ENCODE measurements at regions not wholly inside any gene's neighbourhood (a gene's known extent, or its start where the extent isn't known, plus 50 kb on each side); places are given as distances from the start of the nearest gene placed in this dataset.

DNA sequence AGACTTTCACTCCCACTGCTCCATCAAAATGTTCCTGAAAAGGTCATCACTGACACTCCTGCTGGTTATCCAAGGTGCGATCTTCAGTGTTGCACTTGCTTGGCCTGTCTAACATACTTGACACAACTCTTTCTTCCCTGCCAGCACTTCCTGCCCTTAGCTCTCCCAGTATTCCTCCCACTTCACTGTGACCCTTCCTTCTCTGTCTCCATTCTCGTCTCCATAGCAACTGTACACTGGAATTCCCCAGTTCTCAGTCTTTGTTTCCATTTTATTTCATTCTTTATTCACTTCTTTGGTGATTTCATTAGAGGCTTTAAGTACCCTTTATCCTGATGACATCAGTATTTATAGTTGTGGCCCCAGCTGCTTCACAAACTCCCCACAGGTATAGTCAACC, 333.0 kb downstream of the IRS1 start:
- no peaks in the 10 kb centered on the region for H3K23me2 ChIP-seq (ENCODE audit: insufficient read length, low read depth, low read length, poor library complexity, severe bottlenecking)

More for the DNA sequence above, 333.0 kb downstream of the IRS1 start:
- Histone ChIP-seq H4K5ac (ENCODE audit: insufficient read length, low read depth, low read length) (no peak overlapping the region), H4K20me1 (ENCODE audit: control insufficient read depth, insufficient read depth, insufficient read length) (no peaks in the 10 kb centered on the region), H2BK20ac (ENCODE audit: low read depth, low read length, poor library complexity, severe bottlenecking) (no peak overlapping the region), H3K4me2 (ENCODE audit: insufficient read depth, insufficient read length, low read length) (no peak overlapping the region), H3K9me3 (ENCODE audit: control insufficient read depth, low read depth, low read length) (no peaks in the 10 kb centered on the region), H2BK120ac (ENCODE audit: low read depth, low read length, poor library complexity, severe bottlenecking) (no peak overlapping the region), H3K23ac (ENCODE audit: insufficient read length, low read depth, low read length) (no peak overlapping the region), H3K79me1 (ENCODE audit: insufficient read depth, low read depth, low read length, poor library complexity, severe bottlenecking) (no peaks in the 10 kb centered on the region), H3K9ac (ENCODE audit: extremely low read depth, insufficient read length, low read length) (no peak overlapping the region), H2AFZ (ENCODE audit: low read length) (no peak overlapping the region), H3K4me1 (ENCODE audit: insufficient read depth, low read length) (no peaks in the 10 kb centered on the region), H3K79me2 (ENCODE audit: insufficient read depth, low read length) (no peaks in the 10 kb centered on the region), H3K27ac (ENCODE audit: insufficient read length, low read depth, low read length) (no peak overlapping the region), H4K8ac (replicated peaks; ENCODE audit: insufficient read length, low read depth, low read length) (no peak overlapping the region), H2AK5ac (ENCODE audit: insufficient read length, low read length) (no peak overlapping the region), H4K91ac (ENCODE audit: insufficient read length, low read depth, low read length) (no peak overlapping the region), H3T11ph (ENCODE audit: low read length) (no peak overlapping the region), H3K14ac (ENCODE audit: insufficient read depth, low read length) (no peak overlapping the region), H3K4ac (ENCODE audit: low read depth, low read length) (no peak overlapping the region), H2BK15ac (ENCODE audit: low read depth, low read length) (no peak overlapping the region), H2BK12ac (ENCODE audit: insufficient read length, low read depth, low read length) (no peak overlapping the region), H3K18ac (ENCODE audit: insufficient read length, low read depth, low read length) (no peak overlapping the region), H2BK5ac (ENCODE audit: insufficient read length, low read length) (no peak overlapping the region), H3K27me3 (ENCODE audit: insufficient read depth, low read length) (no peaks in the 10 kb centered on the region), H3K56ac (ENCODE audit: insufficient read length, low read depth, low read length) (no peak overlapping the region)
- H3K4me1 Mint-ChIP-seq = no peaks in the 10 kb centered on the region; a peak in 1 of 4 replicates
- TF ChIP-seq CTCF (conservative IDR thresholded peaks at IDR 0.05) = no peak
- H3K9me3 Mint-ChIP-seq = peaks cover 5% of the 10 kb centered on the region in 2 experiments; a peak in 4 of 5 replicates
- peaks cover 0 to 7% (median 0%) of the 10 kb centered on the region in 3 experiments; a peak in 1 of 7 replicates for H3K36me3 Mint-ChIP-seq (ENCODE audit: insufficient read depth in 1 of 3, low read depth in 3 of 3)
- H3K27ac Mint-ChIP-seq = no peak overlapping the region
- H3K4me3 Mint-ChIP-seq = no peak overlapping the region
- DNase-seq = no peak
- no CpG with 5 or more reads among the region's 2 CpGs for WGBS (ENCODE audit: extremely low coverage, insufficient read length, low lambda C conversion rate)
- no peaks in the 10 kb centered on the region for H3K27me3 Mint-ChIP-seq (ENCODE audit: low read depth)

Measured in H9 (cell line).